Medulla oblongata (tissue), 1 donor: ENCODE measurements at regions not wholly inside any gene's neighbourhood (a gene's known extent, or its start where the extent isn't known, plus 50 kb on each side); places are given as distances from the start of the nearest gene placed in this dataset.

ENCODE experiments used
- DNase-seq: peaks from one replicate; pipeline ENCODE4 v3.0.0-alpha.2; 2015; ENCODE audit errors: extremely low spot score

- DNase-seq, result no peak
These were observed 445.8 kb upstream of the RGPD4 start for GRCh38 chr2:107380912-107381311.

DNA sequence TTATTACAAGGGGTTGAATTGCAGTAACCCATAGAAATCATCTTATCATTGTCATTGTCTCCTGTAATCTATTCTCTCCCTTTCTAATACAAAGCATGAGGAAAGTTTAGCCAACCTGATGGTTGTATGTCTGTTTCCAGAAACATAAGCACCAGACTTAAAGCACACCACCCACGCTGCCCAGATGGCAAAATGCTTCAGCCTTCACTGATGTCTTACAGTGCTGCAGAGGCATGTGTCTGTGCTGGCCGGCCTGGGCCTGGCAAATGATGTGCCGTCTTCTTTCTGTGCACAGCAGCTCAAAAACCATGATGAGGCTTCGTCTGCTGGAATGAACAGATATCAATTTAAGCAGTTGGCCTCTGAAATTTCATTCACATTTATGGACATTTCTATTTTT is 443.0 kb upstream of the RGPD4 start:
- no peak for DNase-seq

GRCh38 chr2:107384422-107384821 is 442.3 kb upstream of the RGPD4 start:
- DNase-seq, result no peak

- DNase-seq, result no peak
These were observed 440.8 kb upstream of the RGPD4 start for GRCh38 chr2:107385921-107386320.

DNA sequence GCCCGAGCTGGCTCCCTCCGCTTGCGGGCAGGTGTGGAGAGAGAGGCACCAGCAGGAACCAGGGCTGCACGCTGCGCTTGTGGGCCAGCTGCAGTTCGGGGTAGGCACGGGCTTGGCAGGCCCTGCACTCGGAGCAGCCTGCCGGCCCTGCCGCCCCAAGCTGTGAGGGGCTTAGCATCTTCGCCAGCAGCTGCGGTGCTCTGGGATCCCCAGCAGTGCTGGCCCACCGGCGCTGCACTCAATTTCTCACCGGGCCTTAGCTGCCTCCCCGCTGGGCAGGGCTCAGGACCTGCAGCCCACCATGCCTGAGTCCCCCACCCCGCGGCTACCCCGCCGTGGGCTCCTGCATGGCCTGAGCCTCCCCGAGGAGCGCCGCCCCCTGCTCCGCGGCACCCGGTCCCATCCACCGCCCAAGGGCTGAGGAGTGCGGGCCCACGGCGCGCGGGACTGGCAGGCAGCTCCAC is 434.4 kb upstream of the RGPD4 start:
- DNase-seq, result no peak

GRCh38 chr2:107393516-107393915 is 433.2 kb upstream of the RGPD4 start:
- no peak for DNase-seq

DNA sequence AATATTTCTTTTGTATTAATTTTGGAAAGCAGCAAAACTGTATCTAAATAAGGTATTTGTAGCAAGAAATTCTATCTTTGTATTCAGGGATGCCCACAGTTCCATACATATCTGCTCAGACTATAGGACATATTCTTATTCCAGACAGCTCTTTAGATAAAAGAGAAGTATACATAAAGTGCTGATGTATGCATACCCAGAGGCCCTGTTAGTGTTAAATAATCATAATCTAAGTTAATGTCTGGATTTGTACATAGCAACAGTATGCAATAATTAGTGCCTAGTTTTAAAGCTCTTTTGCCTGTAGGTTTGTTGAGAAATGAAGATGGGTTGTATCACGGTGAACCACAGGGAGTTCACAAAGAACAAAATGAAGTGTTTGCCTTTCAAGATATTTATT is 428.0 kb upstream of the RGPD4 start:
- DNase-seq, result no peak

- DNase-seq, result no peak
These were observed 424.4 kb upstream of the RGPD4 start for GRCh38 chr2:107402330-107402729.

DNA sequence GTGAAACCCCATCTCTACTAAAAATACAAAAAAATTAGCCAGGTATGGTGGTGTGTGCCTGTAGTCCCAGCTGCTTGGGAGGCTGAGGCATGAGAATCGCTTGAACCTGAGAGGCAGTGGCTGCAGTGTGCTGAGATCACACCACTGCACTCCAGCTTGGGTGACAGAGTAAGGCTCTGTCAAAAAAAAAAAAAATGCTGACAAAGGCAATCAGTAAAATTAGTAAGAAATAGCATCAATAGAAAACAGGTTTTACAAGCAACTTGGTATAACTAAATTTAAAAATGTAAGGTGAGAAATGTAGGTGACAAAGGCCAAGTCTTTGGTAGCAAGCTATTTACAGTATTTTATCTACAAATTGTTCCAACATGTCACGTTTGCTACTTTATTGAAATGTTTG is 421.4 kb upstream of the RGPD4 start:
- no peak for DNase-seq

DNA sequence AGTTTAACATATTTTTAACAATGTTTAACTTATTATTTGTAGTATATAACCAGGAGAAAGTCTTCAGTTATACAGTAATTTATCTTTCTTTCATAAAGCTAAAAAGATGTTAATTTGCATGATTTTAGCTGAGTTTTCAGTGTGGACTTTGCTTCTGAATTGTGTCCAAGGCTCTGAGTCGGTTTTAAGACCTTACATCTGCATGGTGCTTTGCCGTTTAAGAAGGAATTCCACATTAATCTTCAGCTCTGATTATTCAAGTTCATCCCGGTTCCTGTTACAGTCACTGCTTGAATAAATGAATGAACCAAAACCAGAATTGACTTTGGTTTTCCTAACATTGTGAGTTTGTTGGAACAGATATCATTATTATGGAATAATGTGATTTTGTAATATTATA is 419.7 kb upstream of the RGPD4 start:
- DNase-seq, result no peak

DNA sequence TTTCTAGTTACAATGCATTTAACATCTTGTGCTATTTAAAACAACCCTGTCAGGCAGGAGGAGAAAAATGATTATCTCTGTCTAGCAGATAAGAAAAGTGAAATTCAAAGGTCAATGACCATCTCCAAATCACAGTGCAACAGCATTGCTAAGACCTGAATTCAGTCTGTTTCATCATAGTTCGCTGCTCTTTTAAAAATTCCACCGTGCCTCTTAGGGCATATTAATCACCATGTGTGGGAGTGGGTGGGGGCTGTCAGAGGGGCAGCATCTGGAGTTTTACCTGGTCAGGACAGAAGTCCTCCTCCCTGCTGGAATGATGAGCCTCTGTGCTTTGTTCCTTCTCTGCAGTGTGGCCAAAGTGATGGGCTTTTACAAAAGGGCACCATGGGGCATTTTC is 418.7 kb upstream of the RGPD4 start:
- DNase-seq, result no peak

DNA sequence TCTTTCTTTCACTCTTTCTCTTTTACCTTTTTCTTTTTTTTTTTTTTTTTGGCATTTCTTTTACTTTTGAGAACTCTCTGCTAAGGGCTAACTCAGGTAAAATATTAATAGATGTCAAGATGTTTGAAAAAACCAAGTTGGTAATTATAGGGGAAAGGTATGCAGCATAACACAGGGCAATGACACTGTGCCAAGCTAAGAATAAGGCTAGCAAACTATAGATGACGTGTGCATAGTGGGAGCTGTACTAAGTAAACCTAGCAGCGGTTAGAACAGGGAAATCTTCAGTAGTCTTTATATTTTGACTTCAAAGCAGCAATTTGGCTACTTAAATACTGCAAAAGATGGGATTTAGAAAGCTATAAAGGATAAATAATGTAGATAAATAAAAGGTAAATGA is 415.4 kb upstream of the RGPD4 start:
- DNase-seq, result no peak

GRCh38 chr2:107412209-107412904 is 414.3 kb upstream of the RGPD4 start:
- no peak for DNase-seq

DNA sequence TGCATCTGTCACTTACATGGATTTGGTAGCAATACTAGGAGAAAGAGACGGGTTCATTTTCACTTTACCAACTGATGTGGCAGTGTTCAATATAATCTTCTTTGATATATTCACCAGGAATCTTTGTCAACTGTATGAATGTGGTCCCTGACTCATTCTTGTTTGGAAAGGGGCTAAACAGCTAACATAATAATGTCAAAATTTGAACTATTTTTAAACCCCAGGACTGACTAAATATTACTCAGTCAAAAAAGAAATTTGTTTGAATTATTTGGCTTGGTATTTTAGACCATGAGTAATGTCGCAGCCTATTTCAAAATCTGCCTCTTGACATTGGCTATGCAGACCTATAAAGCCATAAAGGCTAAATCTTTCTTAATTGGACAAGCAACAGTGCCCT is 413.7 kb upstream of the RGPD4 start:
- no peak for DNase-seq

DNA sequence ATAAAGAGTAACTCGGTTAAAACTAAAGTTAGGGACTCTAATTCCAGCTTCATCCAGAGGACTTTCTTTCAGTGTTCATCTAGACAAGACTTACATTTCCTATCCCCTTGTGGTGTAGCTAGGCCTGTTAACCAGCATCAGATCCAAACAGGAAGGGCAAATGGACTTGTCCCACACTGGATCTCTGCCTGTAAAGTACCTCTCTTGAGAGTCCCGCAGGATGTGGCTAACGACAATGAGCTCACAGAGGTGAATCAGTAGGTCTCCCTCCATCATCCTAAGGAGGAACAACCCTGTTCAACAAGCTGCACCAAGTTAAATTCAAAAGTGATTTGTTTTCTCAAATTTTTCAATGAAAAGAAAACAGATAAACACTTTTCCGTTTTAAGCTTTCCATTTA is 412.3 kb upstream of the RGPD4 start:
- DNase-seq, result no peak

GRCh38 chr2:107418708-107419107 is 408.0 kb upstream of the RGPD4 start:
- DNase-seq, result no peak

GRCh38 chr2:107419191-107419590 is 407.5 kb upstream of the RGPD4 start:
- DNase-seq, result no peak

GRCh38 chr2:107428781-107429180 is 397.9 kb upstream of the RGPD4 start:
- DNase-seq, result no peak

- no peak for DNase-seq
These were observed 396.7 kb upstream of the RGPD4 start for GRCh38 chr2:107430006-107430405.

DNA sequence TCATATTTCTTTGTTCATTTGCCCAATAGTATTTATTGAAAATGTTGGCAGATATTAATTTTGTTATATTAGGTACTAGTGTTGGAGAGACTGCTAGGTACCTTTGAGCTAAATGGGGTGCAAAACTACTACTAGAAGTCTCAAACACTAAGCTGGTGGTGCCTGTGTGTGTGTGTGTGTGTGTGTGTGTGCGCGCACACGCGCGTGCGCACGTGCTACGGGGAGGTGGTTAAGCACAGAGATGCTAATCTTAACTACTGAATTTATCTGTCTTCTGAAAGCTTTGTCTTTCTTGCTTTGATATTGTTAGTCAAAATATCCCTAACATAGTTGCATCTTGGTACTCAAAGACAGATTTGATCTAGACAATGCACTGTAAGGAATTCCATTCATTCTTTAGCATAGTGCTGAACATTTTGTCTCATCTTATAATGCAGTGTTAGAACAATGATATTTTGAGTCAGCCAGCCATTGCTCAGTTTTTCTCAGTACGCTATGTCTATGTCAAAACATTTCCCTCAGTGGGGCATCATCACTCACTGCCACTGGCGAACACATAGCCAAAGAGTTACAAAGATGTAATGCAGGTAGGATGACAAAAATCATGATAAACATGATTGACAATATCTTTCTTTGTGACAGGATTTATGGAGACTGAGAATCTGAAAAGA is 396.0 kb upstream of the RGPD4 start:
- DNase-seq, result no peak

GRCh38 chr2:107436281-107436680 is 390.4 kb upstream of the RGPD4 start:
- no peak for DNase-seq

DNA sequence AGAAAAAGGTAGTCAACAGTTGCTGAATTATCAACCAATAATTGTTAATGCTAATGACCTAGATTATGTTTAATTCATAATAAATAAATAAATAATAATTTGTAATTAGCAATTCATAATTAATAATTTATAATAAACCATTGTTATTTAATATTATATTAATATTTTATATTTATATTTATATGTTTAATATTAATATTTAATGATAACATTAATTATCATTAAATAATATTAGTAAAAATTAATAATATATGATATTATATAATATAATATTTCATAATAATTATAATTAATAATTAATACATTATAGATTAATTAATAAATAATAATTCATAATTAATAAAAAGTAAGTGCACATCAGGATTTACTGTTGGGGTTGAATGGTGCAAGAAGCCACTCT is 389.4 kb upstream of the RGPD4 start:
- DNase-seq, result no peak

GRCh38 chr2:107437807-107438206 is 388.9 kb upstream of the RGPD4 start:
- no peak for DNase-seq

GRCh38 chr2:107448160-107448559 is 378.5 kb upstream of the RGPD4 start:
- DNase-seq, result no peak
